ENCODE measurements at regions not wholly inside any gene's neighbourhood (a gene's known extent, or its start where the extent isn't known, plus 50 kb on each side); places are given as distances from the start of the nearest gene placed in this dataset.

DNA sequence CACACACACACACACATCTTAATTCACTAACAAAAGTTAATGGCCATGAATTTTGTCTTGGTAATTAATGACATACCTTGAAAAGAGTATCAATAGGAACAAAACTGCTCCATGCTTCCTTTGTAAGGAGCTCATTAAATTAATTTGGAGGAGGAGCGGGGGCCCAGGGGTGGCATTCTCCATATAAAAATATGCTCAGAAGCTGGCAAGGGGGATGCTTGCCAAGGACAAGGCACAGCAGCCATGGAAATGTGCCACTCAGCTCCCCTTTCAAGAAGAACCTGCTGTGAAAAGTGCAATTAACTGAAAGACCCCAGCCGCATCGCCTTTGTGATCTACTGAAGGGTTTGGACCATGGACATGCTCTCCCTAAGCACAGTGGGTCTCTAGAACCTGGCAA is 385.9 kb upstream of the API5 start:
- TF ChIP-seq SUZ12 (IDR thresholded peaks at IDR 0.05; ENCODE audit: extremely low read depth, insufficient read depth, insufficient read length) (no peak), YY1 (IDR thresholded peaks at IDR 0.05; ENCODE audit: insufficient read depth, insufficient read length) (no peak)

Data from NT2/D1 (cell line).